Testis (tissue), 2 donors: ENCODE measurements at regions not wholly inside any gene's neighbourhood (a gene's known extent, or its start where the extent isn't known, plus 50 kb on each side); places are given as distances from the start of the nearest gene placed in this dataset.

Source experiments
- POLR2A ChIP-seq: fragments of 450-650 bp; IDR thresholded peaks from one replicate; pipeline ENCODE4 v1.6.1; 2017; ENCODE audit warnings: antibody characterized with exemption, mild to moderate bottlenecking, moderate library complexity
- TF ChIP-seq, protein P1 (sequence below), 3 experiments: fragments of 450-650 bp in 2 of 3; fragments of 200-600 bp in 1 of 3; sonication (generic) in 1 of 3; IDR thresholded peaks; one replicate each; pipeline ENCODE4 v1.5.1; 2016 to 2019; ENCODE audit warnings: antibody characterized with exemption in 3 of 3, mild to moderate bottlenecking in 2 of 3, moderate library complexity in 1 of 3

DNA sequence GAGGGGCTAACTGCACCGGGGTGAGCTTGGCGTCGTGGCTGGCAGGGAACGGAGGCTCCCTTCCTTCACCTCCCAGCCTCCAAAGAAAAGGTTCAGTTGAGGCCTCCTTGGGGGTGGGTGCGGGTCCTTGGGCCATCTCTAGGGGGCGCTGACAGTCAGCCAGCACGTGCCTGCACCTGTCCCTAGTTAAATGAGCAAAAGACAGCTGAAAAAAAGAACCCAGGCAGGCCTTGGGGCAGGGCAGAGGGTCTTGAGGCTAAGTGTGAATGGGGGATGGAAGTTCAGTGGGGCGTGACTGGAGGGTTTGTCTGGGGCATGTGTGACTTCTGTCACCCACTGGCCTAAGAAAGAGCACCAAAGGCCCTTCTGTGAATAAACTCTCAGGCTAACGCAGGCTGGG is 56.4 kb downstream of the ZFP36L2 start:
- TF ChIP-seq, protein P1, sequence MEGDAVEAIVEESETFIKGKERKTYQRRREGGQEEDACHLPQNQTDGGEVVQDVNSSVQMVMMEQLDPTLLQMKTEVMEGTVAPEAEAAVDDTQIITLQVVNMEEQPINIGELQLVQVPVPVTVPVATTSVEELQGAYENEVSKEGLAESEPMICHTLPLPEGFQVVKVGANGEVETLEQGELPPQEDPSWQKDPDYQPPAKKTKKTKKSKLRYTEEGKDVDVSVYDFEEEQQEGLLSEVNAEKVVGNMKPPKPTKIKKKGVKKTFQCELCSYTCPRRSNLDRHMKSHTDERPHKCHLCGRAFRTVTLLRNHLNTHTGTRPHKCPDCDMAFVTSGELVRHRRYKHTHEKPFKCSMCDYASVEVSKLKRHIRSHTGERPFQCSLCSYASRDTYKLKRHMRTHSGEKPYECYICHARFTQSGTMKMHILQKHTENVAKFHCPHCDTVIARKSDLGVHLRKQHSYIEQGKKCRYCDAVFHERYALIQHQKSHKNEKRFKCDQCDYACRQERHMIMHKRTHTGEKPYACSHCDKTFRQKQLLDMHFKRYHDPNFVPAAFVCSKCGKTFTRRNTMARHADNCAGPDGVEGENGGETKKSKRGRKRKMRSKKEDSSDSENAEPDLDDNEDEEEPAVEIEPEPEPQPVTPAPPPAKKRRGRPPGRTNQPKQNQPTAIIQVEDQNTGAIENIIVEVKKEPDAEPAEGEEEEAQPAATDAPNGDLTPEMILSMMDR (IDR thresholded peaks at IDR 0.05) = peak in 1 of 3 experiments; percentile 21
- no peak for TF ChIP-seq POLR2A
